HCT116 (cell line): ENCODE measurements at regions not wholly inside any gene's neighbourhood (a gene's known extent, or its start where the extent isn't known, plus 50 kb on each side); places are given as distances from the start of the nearest gene placed in this dataset.

Experiments
- ATAC-seq: fragments of 200-7000 bp; cut with Tn5 transposase; 2 replicates; pipeline ENCODE4 v1.9.1; 2020; ENCODE audit warnings: mild to moderate bottlenecking, moderate library complexity
- BruUV-seq: library from RNA; stranded (reverse); fragments of 400-500 nt; replicated peaks from 2 replicates; lab custom pipeline; 2021; lab: Mats Ljungman, UMichigan
- CTCF ChIA-PET: fragments of 300-600 bp; sonication (Branson Sonifier 250); formaldehyde crosslinking; loops from one replicate; lab custom pipeline; 2021; ENCODE audit warnings: antibody characterized with exemption; lab: Charles Lee
- POLR2A ChIA-PET: fragments of 300-600, 350-600 bp; sonication (Branson Sonifier 250); formaldehyde crosslinking; loops from one replicate; lab custom pipeline; 2021; ENCODE audit warnings: antibody characterized with exemption; lab: Charles Lee
- RAD21 ChIA-PET, 2 experiments: fragments of 300-600 bp; sonication (Branson Sonifier 250); formaldehyde crosslinking; loops; one replicate each; lab custom pipeline; 2023; ENCODE audit warnings: low total read pairs in 2 of 2; ENCODE audit not compliant: uncharacterized antibody in 2 of 2, unreplicated experiment in 2 of 2, low non-redundant PET in 1 of 2; lab: Charles Lee
- DNase-seq: peaks from one replicate; pipeline ENCODE4 v3.0.0-alpha.2; 2010; ENCODE audit warnings: low read depth, low spot score
- H2AFZ ChIP-seq: fragments of 200-600 bp; shearing (Covaris generic), sonication (generic); 2 replicates; pipeline ENCODE4 v1.6.1; 2017; ENCODE audit warnings: low read depth, mixed run types, mixed read lengths, antibody characterized with exemption, low read length; ENCODE audit not compliant: poor library complexity, severe bottlenecking
- H3K27ac ChIP-seq: 2 replicates; pipeline ENCODE4 v1.5.1; 2012; ENCODE audit warnings: low read depth, low read length
- H3K27me3 ChIP-seq: fragments of 200-600 bp; sonication (generic); 2 replicates; pipeline ENCODE4 v1.6.1; 2016; ENCODE audit warnings: mixed run types, low read length, mixed read lengths; ENCODE audit not compliant: insufficient read depth
- H3K36me3 ChIP-seq, 2 experiments: fragments of 200-500 bp in 1 of 2; fragments of 200-600 bp in 1 of 2; sonication (Bioruptor generic) in 1 of 2; sonication (generic) in 1 of 2; 2 replicates each; pipeline versions ENCODE4 v1.5.1 to v1.6.1; 2014 to 2016; ENCODE audit warnings: low read length in 2 of 2, inconsistent platforms in 1 of 2, mixed read lengths in 1 of 2, mixed run types in 1 of 2; ENCODE audit not compliant: insufficient read depth in 2 of 2, control insufficient read depth in 1 of 2
- H3K4me1 ChIP-seq, 2 experiments: fragments of 200-600 bp in 1 of 2; sonication (generic) in 1 of 2; 2 replicates each; pipeline versions ENCODE4 v1.5.1 to v1.6.1; 2012 to 2017; ENCODE audit warnings: low read length in 2 of 2, inconsistent platforms in 1 of 2, mild to moderate bottlenecking in 1 of 2, mixed read lengths in 1 of 2, mixed run types in 1 of 2, moderate library complexity in 1 of 2; ENCODE audit not compliant: insufficient read depth in 2 of 2, control insufficient read depth in 1 of 2
- H3K4me2 ChIP-seq: fragments of 200-600 bp; sonication (generic); 2 replicates; pipeline ENCODE4 v1.6.1; 2017; ENCODE audit warnings: mixed run types, low read length, mixed read lengths
- H3K4me3 ChIP-seq, 2 experiments: fragments of 200-600 bp in 1 of 2; sonication (generic) in 1 of 2; replicated peaks in 1 of 2; 2 replicates each; pipeline ENCODE4 v1.5.1; 2011 to 2016; ENCODE audit warnings: low read length in 2 of 2, control low read depth in 1 of 2, low read depth in 1 of 2, mild to moderate bottlenecking in 1 of 2, mixed read lengths in 1 of 2, mixed run types in 1 of 2
- H3K79me2 ChIP-seq: fragments of 200-600 bp; sonication (generic); 2 replicates; pipeline ENCODE4 v1.6.1; 2017; ENCODE audit warnings: mild to moderate bottlenecking, mixed run types, low read length, moderate library complexity, mixed read lengths; ENCODE audit not compliant: insufficient read depth
- H3K9ac ChIP-seq: fragments of 200-600 bp; sonication (generic); 2 replicates; pipeline ENCODE4 v1.6.1; 2016; ENCODE audit warnings: low read length, mixed read lengths
- H3K9me2 ChIP-seq: fragments of 200-600 bp; sonication (generic), shearing (Covaris generic); 2 replicates; pipeline ENCODE4 v1.6.1; 2017; ENCODE audit warnings: mixed run types, mild to moderate bottlenecking, moderate library complexity; ENCODE audit not compliant: insufficient read depth
- H3K9me3 ChIP-seq, 2 experiments: fragments of 200-500 bp in 1 of 2; fragments of 200-600 bp in 1 of 2; sonication (Bioruptor generic) in 1 of 2; sonication (generic) in 1 of 2; 2 replicates each; pipeline ENCODE4 v1.6.1; 2014 to 2017; ENCODE audit warnings: low read length in 2 of 2, mixed read lengths in 2 of 2, inconsistent platforms in 1 of 2, low read depth in 1 of 2, mild to moderate bottlenecking in 1 of 2, mixed run types in 1 of 2, moderate library complexity in 1 of 2; ENCODE audit not compliant: control insufficient read depth in 1 of 2, insufficient read depth in 1 of 2
- H4K20me1 ChIP-seq: fragments of 200-600 bp; sonication (generic), shearing (Covaris generic); 2 replicates; pipeline ENCODE4 v1.6.1; 2017; ENCODE audit warnings: mixed run types, mild to moderate bottlenecking, moderate library complexity; ENCODE audit not compliant: insufficient read depth
- ATF3 ChIP-seq: IDR thresholded peaks from 2 replicates; pipeline ENCODE4 v1.6.1; 2012
- CEBPB ChIP-seq: IDR thresholded peaks from 2 replicates; pipeline ENCODE4 v1.6.1; 2012; ENCODE audit warnings: low read depth
- EZH2phosphoT487 ChIP-seq: fragments of 200-600 bp; IDR thresholded peaks from 2 replicates; pipeline ENCODE4 v1.6.1; 2018; ENCODE audit warnings: antibody characterized with exemption, borderline replicate concordance
- JUND ChIP-seq: IDR thresholded peaks from 2 replicates; pipeline ENCODE4 v1.6.1; 2012
- POLR2AphosphoS5 ChIP-seq: IDR thresholded peaks from 2 replicates; pipeline ENCODE4 v1.6.1; 2011; ENCODE audit warnings: mild to moderate bottlenecking, low read depth, low read length, moderate library complexity
- RAD21 ChIP-seq: IDR thresholded peaks from 2 replicates; pipeline ENCODE4 v1.6.1; 2012; ENCODE audit warnings: low read depth, mild to moderate bottlenecking
- REST ChIP-seq: IDR thresholded peaks from 2 replicates; pipeline ENCODE4 v1.6.1; 2012; ENCODE audit warnings: low read depth
- SRF ChIP-seq: IDR thresholded peaks from 2 replicates; pipeline ENCODE4 v1.6.1; 2012; ENCODE audit warnings: low read depth
- TCF7L2 ChIP-seq: IDR thresholded peaks from 2 replicates; pipeline ENCODE4 v1.7.0; 2011; ENCODE audit warnings: borderline replicate concordance, inconsistent platforms; ENCODE audit not compliant: insufficient read depth, insufficient read length; ENCODE audit errors: extremely low read depth
- YY1 ChIP-seq: IDR thresholded peaks from 2 replicates; pipeline ENCODE4 v1.6.1; 2011; ENCODE audit warnings: low read length, low read depth, moderate library complexity, mild to moderate bottlenecking; ENCODE audit not compliant: insufficient replicate concordance; ENCODE audit errors: extremely low read depth
- ZFX ChIP-seq: fragments of 450-650 bp; IDR thresholded peaks from 2 replicates; pipeline ENCODE4 v1.6.1; 2017
- intact Hi-C: fragments of 100-400 bp; cut with micrococcal nuclease; formaldehyde crosslinking; loops from 2 replicates; pipeline ENCODE4 v1.10.0; 2022

DNA sequence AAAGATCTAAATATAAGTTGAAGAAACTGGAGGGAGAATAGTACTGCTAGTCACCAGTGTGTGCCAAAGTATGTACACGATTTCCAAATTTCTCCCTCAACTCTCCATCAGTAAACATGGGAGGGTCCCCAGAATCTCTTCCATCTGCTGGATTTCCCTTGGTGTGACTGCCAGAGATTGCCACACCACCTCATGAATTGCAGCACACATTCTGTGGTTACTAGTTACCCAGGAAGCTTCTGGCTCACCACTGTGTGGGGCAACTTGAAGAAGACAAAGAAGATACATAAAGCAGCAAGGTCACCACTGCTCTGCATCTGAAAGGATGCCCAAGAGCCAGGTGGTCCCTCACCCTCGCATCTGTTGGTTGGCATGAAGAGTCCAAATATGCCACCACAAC, 191.7 kb upstream of the ESRRG start:
- no peak for DNase-seq
- intact Hi-C loops = no loop called here
- no peaks in the 10 kb centered on the region for H3K9me2 ChIP-seq
- no peak for ATAC-seq
- H3K4me3 ChIP-seq = no peak overlapping the region
- peaks cover 0 to 3% of the 10 kb centered on the region in 2 experiments; a peak in 1 of 4 replicates for H3K9me3 ChIP-seq
- CTCF ChIA-PET = no interaction called here
- RAD21 ChIA-PET = no interaction called here
- H3K27ac ChIP-seq = no peak overlapping the region
- no peaks in the 10 kb centered on the region for H3K4me1 ChIP-seq
- no peaks in the 10 kb centered on the region for H3K36me3 ChIP-seq
- no peaks in the 10 kb centered on the region for H3K79me2 ChIP-seq
- H3K27me3 ChIP-seq = no peaks in the 10 kb centered on the region
- POLR2A ChIA-PET = no interaction called here
- no peak overlapping the region for H3K9ac ChIP-seq
- H2AFZ ChIP-seq = no peak overlapping the region
- TF ChIP-seq CEBPB (no peak), POLR2AphosphoS5 (no peak), RAD21 (no peak), ATF3 (no peak), EZH2phosphoT487 (no peak), TCF7L2 (no peak), SRF (no peak), ZFX (no peak), YY1 (no peak), JUND (no peak), REST (no peak)
- TF ChIP-seq, all 23 proteins: peak for 0
- no TSS peak for BruUV-seq
- Histone ChIP-seq H4K20me1 (no peaks in the 10 kb centered on the region), H3K4me2 (no peak overlapping the region)
